ENCODE measurements at regions not wholly inside any gene's neighbourhood (a gene's known extent, or its start where the extent isn't known, plus 50 kb on each side); places are given as distances from the start of the nearest gene placed in this dataset.

- Histone ChIP-seq H3K9ac (ENCODE audit: low read length) (no peak overlapping the region), H3K9me3 (ENCODE audit: control extremely low read depth in 1 of 3, control insufficient read depth in 2 of 3, insufficient read depth in 1 of 3, low read length in 2 of 3) (no peaks in the 10 kb centered on the region), H3K27ac (ENCODE audit: low read length in 2 of 2) (no peak overlapping the region), H3K4me1 (ENCODE audit: control insufficient read depth in 2 of 2, insufficient read depth in 2 of 2, low read length in 2 of 2) (no peaks in the 10 kb centered on the region), H3K27me3 (replicated peaks in 1 of 4; ENCODE audit: control extremely low read depth in 1 of 4, control insufficient read depth in 3 of 4, insufficient read depth in 4 of 4, low read length in 3 of 4) (no peaks in the 10 kb centered on the region), H2AFZ (ENCODE audit: insufficient read depth, low read depth, low read length, poor library complexity, severe bottlenecking) (no peak overlapping the region), H3K4me3 (ENCODE audit: control extremely low read depth in 1 of 5, extremely low read depth in 1 of 5, insufficient read depth in 1 of 5, low read depth in 2 of 5, low read length in 4 of 5) (no peak overlapping the region), H3K79me2 (ENCODE audit: control insufficient read depth, insufficient read depth, low read length) (no peaks in the 10 kb centered on the region), H3K36me3 (replicated peaks in 1 of 2; ENCODE audit: control extremely low read depth in 1 of 2, control insufficient read depth in 1 of 2, extremely low read depth in 1 of 2, insufficient read depth in 2 of 2, low read length in 1 of 2) (no peaks in the 10 kb centered on the region), H3K4me2 (replicated peaks; ENCODE audit: low read depth, low read length, poor library complexity, severe bottlenecking) (no peak overlapping the region), H4K20me1 (ENCODE audit: control insufficient read depth, insufficient read depth, low read length, poor library complexity, severe bottlenecking) (no peaks in the 10 kb centered on the region)
- no peak overlapping the region for H3K27ac Mint-ChIP-seq
- no peak for DNase-seq
- CTCF ChIA-PET = no interaction called here
- POLR2A ChIA-PET = interaction anchor here (0.6 kb wide), 1 partner anchor 12 kb away, joined by 7 read pairs; no protein-coding TSS in a partner anchor
- no peak for ATAC-seq (ENCODE audit: low read depth)
- H3K4me1 Mint-ChIP-seq = no peaks in the 10 kb centered on the region
- no peak for TF ChIP-seq CTCF (IDR thresholded peaks at IDR 0.05)
- TF ChIP-seq EZH2 (IDR thresholded peaks at IDR 0.05; ENCODE audit: borderline replicate concordance, insufficient read depth, low read depth, low read length, poor library complexity, severe bottlenecking) = no peak
- peaks cover under 1% of the 10 kb centered on the region for H3K27me3 Mint-ChIP-seq
- H3K4me3 Mint-ChIP-seq = no peak overlapping the region
- no peaks in the 10 kb centered on the region for H3K9me3 Mint-ChIP-seq (ENCODE audit: insufficient read depth)
- intact Hi-C loops (cut with micrococcal nuclease) = no loop called here
- 91% methylated on average over 3 of the region's 3 CpGs for WGBS (ENCODE audit: insufficient coverage)
Measured at GRCh38 chr4:38205261-38205660, 245.1 kb downstream of the PTTG2 start.

GRCh38 chr4:38207110-38207457 lies 246.9 kb downstream of the PTTG2 start:
- no peaks in the 10 kb centered on the region for H3K79me2 ChIP-seq (ENCODE audit: control insufficient read depth, insufficient read depth, low read length)
- Mint-ChIP-seq H3K27ac (no peak overlapping the region), H3K4me1 (no peaks in the 10 kb centered on the region), H3K9me3 (ENCODE audit: insufficient read depth) (no peaks in the 10 kb centered on the region), H3K27me3 (peaks cover 7% of the 10 kb centered on the region), H3K4me3 (no peak overlapping the region)
- 94% methylated on average over 2 of the region's 2 CpGs for WGBS (ENCODE audit: insufficient coverage)
- H3K9ac ChIP-seq (ENCODE audit: low read length) = no peak overlapping the region
- CTCF ChIA-PET = interaction anchor here (1.0 kb wide), 1 partner anchor 468 kb away, joined by 3 read pairs; no protein-coding TSS in a partner anchor
- ATAC-seq (ENCODE audit: low read depth) (no peak), DNase-seq (no peak)
- H3K4me3 ChIP-seq (ENCODE audit: control extremely low read depth in 1 of 5, extremely low read depth in 1 of 5, insufficient read depth in 1 of 5, low read depth in 2 of 5, low read length in 4 of 5) = no peak overlapping the region
- no peaks in the 10 kb centered on the region for H3K4me1 ChIP-seq (ENCODE audit: control insufficient read depth in 2 of 2, insufficient read depth in 2 of 2, low read length in 2 of 2)
- no peak overlapping the region for H3K4me2 ChIP-seq (replicated peaks; ENCODE audit: low read depth, low read length, poor library complexity, severe bottlenecking)
- intact Hi-C loops (cut with micrococcal nuclease) = no loop called here
- no peak overlapping the region for H2AFZ ChIP-seq (ENCODE audit: insufficient read depth, low read depth, low read length, poor library complexity, severe bottlenecking)
- H3K9me3 ChIP-seq (ENCODE audit: control extremely low read depth in 1 of 3, control insufficient read depth in 2 of 3, insufficient read depth in 1 of 3, low read length in 2 of 3) = no peaks in the 10 kb centered on the region
- no peak overlapping the region for H3K27ac ChIP-seq (ENCODE audit: low read length in 2 of 2)
- no peaks in the 10 kb centered on the region for H3K27me3 ChIP-seq (replicated peaks in 1 of 4; ENCODE audit: control extremely low read depth in 1 of 4, control insufficient read depth in 3 of 4, insufficient read depth in 4 of 4, low read length in 3 of 4)
- no peaks in the 10 kb centered on the region for H4K20me1 ChIP-seq (ENCODE audit: control insufficient read depth, insufficient read depth, low read length, poor library complexity, severe bottlenecking)
- POLR2A ChIA-PET = no interaction called here
- TF ChIP-seq CTCF (IDR thresholded peaks at IDR 0.05) (no peak), EZH2 (IDR thresholded peaks at IDR 0.05; ENCODE audit: borderline replicate concordance, insufficient read depth, low read depth, low read length, poor library complexity, severe bottlenecking) (no peak)
- no peaks in the 10 kb centered on the region for H3K36me3 ChIP-seq (replicated peaks in 1 of 2; ENCODE audit: control extremely low read depth in 1 of 2, control insufficient read depth in 1 of 2, extremely low read depth in 1 of 2, insufficient read depth in 2 of 2, low read length in 1 of 2)

Measured in B cell (primary cell).